ENCODE measurements at regions not wholly inside any gene's neighbourhood (a gene's known extent, or its start where the extent isn't known, plus 50 kb on each side); places are given as distances from the start of the nearest gene placed in this dataset.

- no peak for TF ChIP-seq ZNF407 (CRISPR knock-in tag; IDR thresholded peaks at IDR 0.05; ENCODE audit: not compliant biosample characterization)
- no peak for TF ChIP-seq CEBPB (IDR thresholded peaks at IDR 0.05; ENCODE audit: borderline replicate concordance, low read depth, low read length)
- TF ChIP-seq TERF1 (CRISPR knock-in tag; IDR thresholded peaks at IDR 0.05): no peak
- TF ChIP-seq ZNF18 (CRISPR knock-in tag; IDR thresholded peaks at IDR 0.05; ENCODE audit: insufficient replicate concordance): no peak
- no peak for TF ChIP-seq ZNF598 (CRISPR knock-in tag; IDR thresholded peaks at IDR 0.05; ENCODE audit: borderline replicate concordance)
- no peak for TF ChIP-seq ZMYM3 (CRISPR knock-in tag; IDR thresholded peaks at IDR 0.05)
- TF ChIP-seq KAT2B (IDR thresholded peaks at IDR 0.05; ENCODE audit: borderline replicate concordance, low read depth, low read length): no peak
- TF ChIP-seq ZUFSP (CRISPR knock-in tag; IDR thresholded peaks at IDR 0.05; ENCODE audit: borderline replicate concordance): no peak
- TF ChIP-seq ZNF780A (CRISPR knock-in tag; IDR thresholded peaks at IDR 0.05): no peak
- no peak for TF ChIP-seq WIZ (CRISPR knock-in tag; IDR thresholded peaks at IDR 0.05)
- TF ChIP-seq PRPF4 (IDR thresholded peaks at IDR 0.05; ENCODE audit: low read depth, low read length, poor library complexity, severe bottlenecking): no peak
Observed at GRCh38 chr1:81029266-81029665, 771.5 kb upstream of the ADGRL2 start (continued).

Measured in HepG2 (cell line).